CD8-positive, alpha-beta memory T cell (primary cell): ENCODE measurements at regions not wholly inside any gene's neighbourhood (a gene's known extent, or its start where the extent isn't known, plus 50 kb on each side); places are given as distances from the start of the nearest gene placed in this dataset.

Experiments
- CTCF ChIA-PET: fragments of 350-600 bp; sonication (Branson Sonifier 250); formaldehyde crosslinking; loops from one replicate; lab custom pipeline; 2021; ENCODE audit warnings: antibody characterized with exemption; lab: Charles Lee
- POLR2A ChIA-PET: fragments of 350-600 bp; sonication (Branson Sonifier 250); formaldehyde crosslinking; loops from one replicate; lab custom pipeline; 2021; ENCODE audit warnings: antibody characterized with exemption; lab: Charles Lee
- DNase-seq, 5 donors: peaks; one replicate each; pipeline versions ENCODE4 v3.0.0 to v3.0.0-alpha.2; 2020 to 2022; ENCODE audit warnings: mixed read lengths in 1 of 5
- H3K27ac ChIP-seq: one replicate; pipeline ENCODE4 v1.7.0; 2013; ENCODE audit warnings: low read depth, mild to moderate bottlenecking, low read length, moderate library complexity
- H3K27me3 ChIP-seq: 2 replicates; pipeline ENCODE4 v1.7.0; 2013; ENCODE audit warnings: low read length, mild to moderate bottlenecking; ENCODE audit not compliant: insufficient read depth, poor library complexity, severe bottlenecking
- H3K36me3 ChIP-seq: 2 replicates; pipeline ENCODE4 v1.7.0; 2013; ENCODE audit warnings: mild to moderate bottlenecking, low read length, moderate library complexity; ENCODE audit not compliant: insufficient read depth
- H3K4me1 ChIP-seq: 2 replicates; pipeline ENCODE4 v1.7.0; 2013; ENCODE audit warnings: mild to moderate bottlenecking, low read length, moderate library complexity; ENCODE audit not compliant: insufficient read depth
- H3K4me3 ChIP-seq: 2 replicates; pipeline ENCODE4 v1.7.0; 2013; ENCODE audit warnings: mild to moderate bottlenecking, low read length
- H3K9me3 ChIP-seq: 2 replicates; pipeline ENCODE4 v1.7.0; 2013; ENCODE audit warnings: mild to moderate bottlenecking, low read length
- H3K27ac Mint-ChIP-seq, 8 donors: one replicate each; pipeline ENCODE4 v1.8.0; 2020 to 2021; ENCODE audit warnings: mixed read lengths in 8 of 8, mild to moderate bottlenecking in 6 of 8, inconsistent platforms in 3 of 8, moderate library complexity in 3 of 8
- H3K27me3 Mint-ChIP-seq, 2 donors: one replicate each; pipeline ENCODE4 v1.8.0; 2020 to 2021; ENCODE audit warnings: mixed read lengths in 2 of 2, mild to moderate bottlenecking in 1 of 2, moderate library complexity in 1 of 2
- H3K36me3 Mint-ChIP-seq, 3 donors: one replicate each; pipeline ENCODE4 v1.8.0; 2020 to 2021; ENCODE audit warnings: mixed read lengths in 3 of 3, inconsistent platforms in 1 of 3, mild to moderate bottlenecking in 1 of 3
- H3K4me1 Mint-ChIP-seq, 3 donors: one replicate each; pipeline ENCODE4 v1.8.0; 2020 to 2021; ENCODE audit warnings: mixed read lengths in 3 of 3, inconsistent platforms in 1 of 3, mild to moderate bottlenecking in 1 of 3
- H3K4me3 Mint-ChIP-seq, 7 donors: one replicate each; pipeline ENCODE4 v1.8.0; 2020 to 2021; ENCODE audit warnings: mixed read lengths in 7 of 7, mild to moderate bottlenecking in 6 of 7, moderate library complexity in 4 of 7, inconsistent platforms in 2 of 7
- H3K9me3 Mint-ChIP-seq, 5 donors: one replicate each; pipeline ENCODE4 v1.8.0; 2020 to 2022; ENCODE audit warnings: mixed read lengths in 5 of 5, mild to moderate bottlenecking in 3 of 5, moderate library complexity in 2 of 5, inconsistent platforms in 1 of 5

- H3K9me3 Mint-ChIP-seq = no peaks in the 10 kb centered on the region
- ChIA-PET POLR2A (no interaction called here), CTCF (no interaction called here)
- DNase-seq = no peak
- H3K27me3 ChIP-seq = no peaks in the 10 kb centered on the region
- no peaks in the 10 kb centered on the region for H3K27me3 Mint-ChIP-seq
- H3K4me3 ChIP-seq = no peak overlapping the region
- no peak overlapping the region for H3K27ac ChIP-seq
- H3K9me3 ChIP-seq = no peaks in the 10 kb centered on the region
- no peaks in the 10 kb centered on the region for H3K4me1 Mint-ChIP-seq
- H3K27ac Mint-ChIP-seq = no peak overlapping the region
- no peak overlapping the region for H3K4me3 Mint-ChIP-seq
- H3K36me3 ChIP-seq = no peaks in the 10 kb centered on the region
- H3K4me1 ChIP-seq = no peaks in the 10 kb centered on the region
- no peaks in the 10 kb centered on the region for H3K36me3 Mint-ChIP-seq
These were observed 217.6 kb downstream of the SIM1 start for GRCh38 chr6:100247123-100247522.

DNA sequence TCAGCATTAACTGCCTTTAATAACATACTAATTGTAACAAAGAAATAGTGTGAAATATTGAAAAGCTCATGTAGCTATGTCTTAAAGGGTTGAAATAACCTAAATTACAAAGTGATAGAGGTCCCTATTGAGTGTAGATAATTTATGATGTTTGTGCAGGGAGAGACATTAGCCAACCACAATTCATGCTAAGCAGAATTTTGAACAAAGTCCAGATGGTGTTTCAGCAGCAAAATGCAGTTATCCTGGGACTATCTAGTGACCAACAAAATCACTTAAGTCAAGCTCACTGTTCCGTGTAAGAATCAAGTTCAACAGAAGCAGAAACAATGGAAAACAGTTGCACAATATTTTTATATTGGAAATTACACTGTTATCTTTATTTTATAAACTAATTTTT lies 218.5 kb downstream of the SIM1 start:
- ChIA-PET POLR2A (no interaction called here), CTCF (no interaction called here)
- Mint-ChIP-seq H3K27me3 (peaks cover 0 to 3% of the 10 kb centered on the region in 2 donors), H3K4me3 (no peak overlapping the region), H3K36me3 (no peaks in the 10 kb centered on the region), H3K9me3 (no peaks in the 10 kb centered on the region), H3K4me1 (no peaks in the 10 kb centered on the region), H3K27ac (no peak overlapping the region)
- no peaks in the 10 kb centered on the region for H3K4me1 ChIP-seq
- no peaks in the 10 kb centered on the region for H3K27me3 ChIP-seq
- DNase-seq = no peak
- H3K36me3 ChIP-seq = no peaks in the 10 kb centered on the region
- H3K4me3 ChIP-seq = no peak overlapping the region
- H3K27ac ChIP-seq = no peak overlapping the region
- H3K9me3 ChIP-seq = no peaks in the 10 kb centered on the region

DNA sequence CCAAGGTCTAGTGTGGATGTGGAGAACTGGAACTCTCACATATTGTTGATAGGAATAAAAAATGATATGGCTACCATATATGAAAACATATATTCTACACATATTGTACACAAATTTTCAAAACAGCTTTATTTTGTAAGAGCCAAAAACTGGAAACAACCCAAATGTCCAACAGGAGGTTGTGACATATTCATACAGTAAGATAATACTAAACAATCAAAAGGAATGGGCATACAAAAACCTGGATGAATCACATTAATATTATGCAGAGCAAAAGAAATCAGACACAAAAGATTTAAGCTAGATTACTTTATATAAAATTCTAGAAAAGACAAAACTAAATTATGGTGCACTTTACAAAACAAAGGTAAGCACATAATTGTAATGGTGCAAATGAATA lies 223.9 kb downstream of the SIM1 start:
- Histone ChIP-seq H3K27me3 (no peaks in the 10 kb centered on the region), H3K36me3 (no peaks in the 10 kb centered on the region), H3K27ac (no peak overlapping the region), H3K4me1 (no peaks in the 10 kb centered on the region), H3K9me3 (no peaks in the 10 kb centered on the region), H3K4me3 (no peak overlapping the region)
- DNase-seq = no peak
- H3K27me3 Mint-ChIP-seq = peaks cover 0 to 6% of the 10 kb centered on the region in 2 donors
- no peaks in the 10 kb centered on the region for H3K36me3 Mint-ChIP-seq
- ChIA-PET POLR2A (no interaction called here), CTCF (no interaction called here)
- no peak overlapping the region for H3K4me3 Mint-ChIP-seq
- no peaks in the 10 kb centered on the region for H3K9me3 Mint-ChIP-seq
- H3K27ac Mint-ChIP-seq = no peak overlapping the region
- H3K4me1 Mint-ChIP-seq = no peaks in the 10 kb centered on the region

DNA sequence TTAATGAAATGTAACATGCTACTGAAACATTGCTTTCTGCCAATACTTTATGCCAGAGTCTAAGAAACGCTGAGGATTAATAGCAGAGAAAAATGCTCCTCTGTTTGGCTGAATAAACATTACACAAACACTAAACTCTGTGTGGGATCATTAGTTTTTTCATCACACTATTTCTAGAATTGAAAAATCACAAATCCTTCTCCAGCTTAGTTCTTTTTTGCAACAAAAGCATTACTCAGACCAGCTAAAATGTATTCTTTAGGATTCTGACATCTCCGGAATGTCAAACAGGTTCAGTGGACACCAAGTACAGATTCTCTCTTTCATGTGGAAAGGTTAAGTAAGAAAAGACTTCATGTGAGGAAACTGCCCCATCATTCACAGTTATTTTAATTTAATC lies 226.9 kb downstream of the SIM1 start:
- H3K27ac ChIP-seq = no peak overlapping the region
- H3K4me1 Mint-ChIP-seq = no peaks in the 10 kb centered on the region
- no peaks in the 10 kb centered on the region for H3K36me3 Mint-ChIP-seq
- POLR2A ChIA-PET = no interaction called here
- no peak overlapping the region for H3K4me3 ChIP-seq
- H3K9me3 ChIP-seq = no peaks in the 10 kb centered on the region
- H3K36me3 ChIP-seq = no peaks in the 10 kb centered on the region
- no peaks in the 10 kb centered on the region for H3K4me1 ChIP-seq
- H3K27me3 Mint-ChIP-seq = peaks cover 0 to 6% of the 10 kb centered on the region in 2 donors
- H3K4me3 Mint-ChIP-seq = no peak overlapping the region
- no peak overlapping the region for H3K27ac Mint-ChIP-seq
- no peaks in the 10 kb centered on the region for H3K9me3 Mint-ChIP-seq
- CTCF ChIA-PET = no interaction called here
- no peaks in the 10 kb centered on the region for H3K27me3 ChIP-seq
- DNase-seq = no peak

DNA sequence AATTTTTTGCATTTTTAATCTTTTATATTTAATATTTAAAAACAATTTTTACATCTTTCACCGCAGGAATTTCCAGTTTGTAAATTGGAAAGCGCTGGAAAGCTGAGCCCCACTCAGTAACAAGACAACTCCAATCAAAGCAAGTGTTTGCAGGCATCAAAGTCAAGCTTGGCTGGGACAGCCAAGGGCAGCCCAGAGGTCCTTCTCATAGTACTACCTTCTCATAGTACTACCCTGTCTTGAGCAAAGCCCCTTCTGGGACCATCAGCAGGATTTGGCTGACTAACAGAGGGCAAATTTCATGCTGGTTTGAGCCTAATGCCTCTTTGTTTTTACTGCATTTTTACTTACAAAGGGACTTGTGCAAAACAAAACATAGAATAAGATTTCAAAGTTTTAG lies 228.3 kb downstream of the SIM1 start:
- POLR2A ChIA-PET = no interaction called here
- Histone ChIP-seq H3K27me3 (no peaks in the 10 kb centered on the region), H3K4me3 (no peak overlapping the region), H3K27ac (no peak overlapping the region), H3K4me1 (no peaks in the 10 kb centered on the region), H3K36me3 (no peaks in the 10 kb centered on the region), H3K9me3 (no peaks in the 10 kb centered on the region)
- Mint-ChIP-seq H3K4me3 (no peak overlapping the region), H3K27ac (no peak overlapping the region), H3K9me3 (no peaks in the 10 kb centered on the region), H3K36me3 (no peaks in the 10 kb centered on the region), H3K27me3 (peaks cover 0 to 3% of the 10 kb centered on the region in 2 donors), H3K4me1 (no peaks in the 10 kb centered on the region)
- DNase-seq = no peak
- CTCF ChIA-PET = no interaction called here

GRCh38 chr6:100235631-100236030 lies 229.1 kb downstream of the SIM1 start:
- no peaks in the 10 kb centered on the region for H3K9me3 ChIP-seq
- ChIA-PET CTCF (no interaction called here), POLR2A (no interaction called here)
- Mint-ChIP-seq H3K27ac (no peak overlapping the region), H3K9me3 (no peaks in the 10 kb centered on the region), H3K36me3 (no peaks in the 10 kb centered on the region), H3K4me3 (no peak overlapping the region), H3K4me1 (no peaks in the 10 kb centered on the region), H3K27me3 (peaks cover 0 to 3% of the 10 kb centered on the region in 2 donors)
- DNase-seq = no peak
- no peaks in the 10 kb centered on the region for H3K36me3 ChIP-seq
- no peaks in the 10 kb centered on the region for H3K4me1 ChIP-seq
- no peak overlapping the region for H3K4me3 ChIP-seq
- no peaks in the 10 kb centered on the region for H3K27me3 ChIP-seq
- H3K27ac ChIP-seq = no peak overlapping the region

- H3K27ac ChIP-seq = no peak overlapping the region
These were observed 230.1 kb downstream of the SIM1 start for GRCh38 chr6:100234625-100235024.

DNA sequence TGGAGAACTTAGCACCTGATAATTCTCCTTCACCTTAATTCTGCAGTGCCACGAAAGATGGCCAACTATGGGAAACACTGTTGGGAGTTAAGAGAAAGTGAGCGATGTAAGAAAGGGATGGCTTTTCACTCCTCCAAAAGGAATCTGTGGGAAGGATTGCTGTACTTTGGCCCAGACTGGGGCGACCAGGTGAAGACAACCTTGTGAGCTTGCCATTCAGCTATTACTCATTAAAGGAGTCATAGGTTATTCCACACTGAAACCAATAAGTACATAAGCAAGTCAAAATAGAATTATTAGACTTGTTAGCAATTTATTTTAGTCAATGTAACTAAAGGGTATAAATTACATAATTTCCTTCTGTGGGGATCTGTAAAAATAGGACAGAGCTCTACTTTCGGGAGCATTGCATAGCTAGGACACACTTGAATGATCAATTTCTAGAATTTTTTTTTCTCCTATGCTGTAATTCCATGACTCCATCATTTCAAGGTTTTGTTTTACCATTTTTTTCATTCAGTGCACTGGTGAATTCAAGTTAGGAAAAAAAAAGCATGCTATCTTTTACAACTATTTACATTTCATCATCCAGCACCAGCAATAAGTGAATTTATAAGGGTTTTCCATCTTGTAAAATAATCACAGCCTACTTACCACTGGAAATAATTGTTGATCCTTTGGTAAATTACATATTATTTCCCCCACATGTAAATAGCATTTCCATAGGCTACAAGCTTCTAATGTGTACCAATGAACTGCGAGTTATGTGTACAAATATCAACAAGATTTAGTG lies 231.7 kb downstream of the SIM1 start:
- H3K4me3 Mint-ChIP-seq = no peak overlapping the region
- no peaks in the 10 kb centered on the region for H3K9me3 Mint-ChIP-seq
- CTCF ChIA-PET = no interaction called here
- peaks cover 6 to 22% (median 18%) of the 10 kb centered on the region in 3 donors for H3K4me1 Mint-ChIP-seq
- no peak overlapping the region for H3K27ac Mint-ChIP-seq
- no peaks in the 10 kb centered on the region for H3K27me3 Mint-ChIP-seq
- no peaks in the 10 kb centered on the region for H3K36me3 Mint-ChIP-seq
- no peaks in the 10 kb centered on the region for H3K9me3 ChIP-seq
- no peaks in the 10 kb centered on the region for H3K4me1 ChIP-seq
- no peaks in the 10 kb centered on the region for H3K36me3 ChIP-seq
- no peaks in the 10 kb centered on the region for H3K27me3 ChIP-seq
- no peak overlapping the region for H3K27ac ChIP-seq
- POLR2A ChIA-PET = no interaction called here
- no peak for DNase-seq
- H3K4me3 ChIP-seq = no peak overlapping the region

More at GRCh38 chr6:100234625-100235024, 230.1 kb downstream of the SIM1 start:
- Mint-ChIP-seq H3K27me3 (peaks cover 0 to 3% of the 10 kb centered on the region in 2 donors), H3K36me3 (no peaks in the 10 kb centered on the region), H3K9me3 (no peaks in the 10 kb centered on the region), H3K27ac (no peak overlapping the region), H3K4me1 (peaks cover 0 to 6% (median 4%) of the 10 kb centered on the region in 3 donors), H3K4me3 (no peak overlapping the region)
- Histone ChIP-seq H3K4me3 (no peak overlapping the region), H3K36me3 (no peaks in the 10 kb centered on the region), H3K9me3 (no peaks in the 10 kb centered on the region), H3K27me3 (no peaks in the 10 kb centered on the region), H3K4me1 (no peaks in the 10 kb centered on the region)
- ChIA-PET CTCF (no interaction called here), POLR2A (no interaction called here)
- DNase-seq = no peak
